ENCODE measurements at regions not wholly inside any gene's neighbourhood (a gene's known extent, or its start where the extent isn't known, plus 50 kb on each side); places are given as distances from the start of the nearest gene placed in this dataset.

GRCh38 chr4:149029056-149029651, 586.9 kb upstream of the NR3C2 start:
- Histone ChIP-seq H3K4me3 (no peak overlapping the region), H3K36me3 (no peaks in the 10 kb centered on the region), H3K27ac (no peak overlapping the region), H3K27me3 (no peaks in the 10 kb centered on the region), H3K4me1 (peaks cover 0 to 8% (median 0%) of the 10 kb centered on the region in 3 donors), H3K9me3 (no peaks in the 10 kb centered on the region)
- no peak for DNase-seq
- WGBS, 2 donors, result 54% methylated on average over 4 of the region's 4 CpGs
- intact Hi-C loops (cut with DNase I), result no loop called here
- no peak for TF ChIP-seq CTCF (IDR thresholded peaks at IDR 0.05)

GRCh38 chr4:149026696-149027095, 584.5 kb upstream of the NR3C2 start:
- H3K9me3 ChIP-seq, result no peaks in the 10 kb centered on the region
- peaks cover 0 to 8% (median 0%) of the 10 kb centered on the region in 3 donors for H3K4me1 ChIP-seq
- no peaks in the 10 kb centered on the region for H3K36me3 ChIP-seq
- no peaks in the 10 kb centered on the region for H3K27me3 ChIP-seq
- no peak for DNase-seq
- H3K4me3 ChIP-seq, result no peak overlapping the region
- no peak overlapping the region for H3K27ac ChIP-seq
- no peak for TF ChIP-seq POLR2A (IDR thresholded peaks at IDR 0.05)
- TF ChIP-seq CTCF (IDR thresholded peaks at IDR 0.05), result no peak
- intact Hi-C loops (cut with DNase I), result no loop called here
- 86 to 91% methylated on average over 2 of the region's 2 CpGs for WGBS, 2 donors

GRCh38 chr4:149017002-149017734, 575.0 kb upstream of the NR3C2 start:
- TF ChIP-seq CTCF (IDR thresholded peaks at IDR 0.05) (no peak), POLR2A (IDR thresholded peaks at IDR 0.05) (no peak)
- no peaks in the 10 kb centered on the region for H3K36me3 ChIP-seq
- no peak overlapping the region for H3K4me3 ChIP-seq
- no peaks in the 10 kb centered on the region for H3K27me3 ChIP-seq
- intact Hi-C loops (cut with DNase I), result no loop called here
- H3K9me3 ChIP-seq, result peaks cover 0 to 3% (median 0%) of the 10 kb centered on the region in 3 donors
- H3K4me1 ChIP-seq, result no peaks in the 10 kb centered on the region
- no peak overlapping the region for H3K27ac ChIP-seq
- WGBS, 2 donors, result 77 to 79% methylated on average over 6 of the region's 6 CpGs
- DNase-seq, result no peak

- WGBS, 2 donors, result 72 to 79% methylated on average over 2 of the region's 2 CpGs
- intact Hi-C loops (cut with DNase I), result no loop called here
- Histone ChIP-seq H3K9me3 (peaks cover 0 to 5% (median 0%) of the 10 kb centered on the region in 3 donors), H3K36me3 (no peaks in the 10 kb centered on the region), H3K4me1 (no peaks in the 10 kb centered on the region), H3K4me3 (no peak overlapping the region), H3K27ac (no peak overlapping the region), H3K27me3 (no peaks in the 10 kb centered on the region)
- no peak for DNase-seq
- TF ChIP-seq CTCF (IDR thresholded peaks at IDR 0.05), result no peak
- TF ChIP-seq POLR2A (IDR thresholded peaks at IDR 0.05), result no peak
Observed at GRCh38 chr4:149009223-149009622, 567.0 kb upstream of the NR3C2 start.

GRCh38 chr4:149008415-149009025, 566.3 kb upstream of the NR3C2 start:
- DNase-seq, result no peak
- Histone ChIP-seq H3K4me3 (no peak overlapping the region), H3K27ac (no peak overlapping the region), H3K27me3 (no peaks in the 10 kb centered on the region), H3K4me1 (no peaks in the 10 kb centered on the region), H3K9me3 (peaks cover 0 to 5% (median 0%) of the 10 kb centered on the region in 3 donors), H3K36me3 (no peaks in the 10 kb centered on the region)
- 83 to 97% methylated on average over 3 of the region's 3 CpGs for WGBS, 2 donors
- intact Hi-C loops (cut with DNase I), result no loop called here
- TF ChIP-seq CTCF (IDR thresholded peaks at IDR 0.05) (no peak), POLR2A (IDR thresholded peaks at IDR 0.05) (no peak)

Data from esophagus squamous epithelium (tissue), 5 donors.